Astrocyte (in vitro differentiated cells and primary cell): ENCODE measurements at regions not wholly inside any gene's neighbourhood (a gene's known extent, or its start where the extent isn't known, plus 50 kb on each side); places are given as distances from the start of the nearest gene placed in this dataset.

Experiments used
- EZH2 ChIP-seq: IDR thresholded peaks from 2 replicates; pipeline ENCODE4 v1.6.1; 2012; ENCODE audit warnings: mild to moderate bottlenecking, low read length, inconsistent platforms; ENCODE audit not compliant: insufficient read depth
- TF ChIP-seq, protein P1 (sequence below): IDR thresholded peaks from 2 replicates; pipeline ENCODE4 v1.5.1; 2011; ENCODE audit warnings: low read depth, mild to moderate bottlenecking, inconsistent platforms, low read length, moderate library complexity; ENCODE audit not compliant: insufficient read depth

DNA sequence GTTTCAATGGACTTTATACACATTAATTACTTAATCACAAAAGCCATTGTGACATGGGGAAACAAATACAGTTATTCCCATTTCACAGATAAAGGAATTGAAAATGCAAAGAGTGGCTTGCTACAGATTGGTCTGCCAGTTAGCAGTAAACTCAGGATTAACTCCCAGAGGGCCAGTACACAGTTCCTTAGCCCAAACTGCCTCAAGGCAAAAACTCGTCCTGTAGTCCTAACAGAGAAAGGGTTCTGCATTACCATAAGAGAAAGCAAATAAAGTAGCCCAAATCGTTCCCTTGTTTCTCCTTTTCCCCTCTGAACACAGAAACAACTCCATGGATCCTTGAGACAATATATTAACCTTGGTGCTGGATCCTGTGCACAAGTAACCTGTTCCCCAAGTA, 274.4 kb downstream of the LRIG3 start:
- TF ChIP-seq, protein P1, sequence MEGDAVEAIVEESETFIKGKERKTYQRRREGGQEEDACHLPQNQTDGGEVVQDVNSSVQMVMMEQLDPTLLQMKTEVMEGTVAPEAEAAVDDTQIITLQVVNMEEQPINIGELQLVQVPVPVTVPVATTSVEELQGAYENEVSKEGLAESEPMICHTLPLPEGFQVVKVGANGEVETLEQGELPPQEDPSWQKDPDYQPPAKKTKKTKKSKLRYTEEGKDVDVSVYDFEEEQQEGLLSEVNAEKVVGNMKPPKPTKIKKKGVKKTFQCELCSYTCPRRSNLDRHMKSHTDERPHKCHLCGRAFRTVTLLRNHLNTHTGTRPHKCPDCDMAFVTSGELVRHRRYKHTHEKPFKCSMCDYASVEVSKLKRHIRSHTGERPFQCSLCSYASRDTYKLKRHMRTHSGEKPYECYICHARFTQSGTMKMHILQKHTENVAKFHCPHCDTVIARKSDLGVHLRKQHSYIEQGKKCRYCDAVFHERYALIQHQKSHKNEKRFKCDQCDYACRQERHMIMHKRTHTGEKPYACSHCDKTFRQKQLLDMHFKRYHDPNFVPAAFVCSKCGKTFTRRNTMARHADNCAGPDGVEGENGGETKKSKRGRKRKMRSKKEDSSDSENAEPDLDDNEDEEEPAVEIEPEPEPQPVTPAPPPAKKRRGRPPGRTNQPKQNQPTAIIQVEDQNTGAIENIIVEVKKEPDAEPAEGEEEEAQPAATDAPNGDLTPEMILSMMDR, result no peak
- no peak for TF ChIP-seq EZH2
